ENCODE measurements at regions not wholly inside any gene's neighbourhood (a gene's known extent, or its start where the extent isn't known, plus 50 kb on each side); places are given as distances from the start of the nearest gene placed in this dataset.

- TF ChIP-seq PKNOX1 (IDR thresholded peaks at IDR 0.05) (no peak), SIX5 (IDR thresholded peaks at IDR 0.05; ENCODE audit: low read depth, low read length, severe bottlenecking) (no peak), DPF2 (IDR thresholded peaks at IDR 0.05) (no peak), MYB (IDR thresholded peaks at IDR 0.05; ENCODE audit: borderline replicate concordance, low read depth, low read length) (no peak), IRF5 (IDR thresholded peaks at IDR 0.05; ENCODE audit: borderline replicate concordance) (no peak)
Observed at GRCh38 chr1:243931957-243932356, 81.9 kb upstream of the AKT3 start (continued).

- no peaks in the 10 kb centered on the region for H4K20me1 ChIP-seq (ENCODE audit: control insufficient read depth, insufficient read depth)
- no peaks in the 10 kb centered on the region for H3K4me1 ChIP-seq (ENCODE audit: control insufficient read depth, insufficient read depth, low read length)
- H3K4me3 ChIP-seq: no peak overlapping the region
- no peak for ATAC-seq
- BruUV-seq (replicated peaks): no TSS peak
- DNase-seq (ENCODE audit: low read depth, low spot score): no peak
- FAIRE-seq: no peak
- H3K4me2 ChIP-seq (ENCODE audit: control insufficient read depth, insufficient read depth): no peak overlapping the region
- no peaks in the 10 kb centered on the region for H3K36me3 ChIP-seq (ENCODE audit: control insufficient read depth in 2 of 2, insufficient read depth in 2 of 2, low read length in 1 of 2)
- H3K9me3 ChIP-seq (replicated peaks; ENCODE audit: control insufficient read depth, insufficient read depth, low read length): no peaks in the 10 kb centered on the region; the same call in 2 of the 3 replicates
- POLR2A ChIA-PET: no interaction called here
- 54% methylated on average over 23 of the region's 24 CpGs for WGBS (ENCODE audit: insufficient coverage, insufficient replicate concordance, low lambda C conversion rate, missing lambda C conversion rate)
- no peaks in the 10 kb centered on the region for H3K79me2 ChIP-seq (ENCODE audit: control insufficient read depth, insufficient read depth, low read length)
- CTCF ChIA-PET: interaction anchor here (1.1 kb wide), 1 partner anchor 31 kb away, joined by 3 read pairs; no protein-coding TSS in a partner anchor
- intact Hi-C loops (cut with micrococcal nuclease; ENCODE audit: unreplicated experiment) (no loop called here), in situ Hi-C loops (cut with MboI) (no loop called here)
- SMC1A ChIA-PET (ENCODE audit: uncharacterized antibody, unreplicated experiment): no interaction called here
- H3K9ac ChIP-seq (ENCODE audit: control insufficient read depth, insufficient read depth, low read length): no peak overlapping the region
- RAD21 ChIA-PET (ENCODE audit: unreplicated experiment): no interaction called here
- H3K27me3 ChIP-seq (replicated peaks in 1 of 2; ENCODE audit: control insufficient read depth in 2 of 2, insufficient read depth in 2 of 2, low read length in 1 of 2): 0 out of 4 replicates have a peak, but pooled peaks cover 0 to 1% of the 10 kb centered on the region in 2 experiments
- no peak overlapping the region for H2AFZ ChIP-seq (ENCODE audit: control insufficient read depth, low read depth, low read length)
- no peak overlapping the region for H3K27ac ChIP-seq (ENCODE audit: control insufficient read depth, insufficient read depth)
- TF ChIP-seq TCF3 (IDR thresholded peaks at IDR 0.05; ENCODE audit: borderline replicate concordance, insufficient read depth, low read depth, low read length) (no peak), ZNF274 (IDR thresholded peaks at IDR 0.05; ENCODE audit: insufficient read depth, insufficient read length) (no peak), EZH2 (IDR thresholded peaks at IDR 0.05; ENCODE audit: borderline replicate concordance, control insufficient read depth, low read depth, low read length) (no peak), PAX5 (IDR thresholded peaks at IDR 0.05; ENCODE audit: borderline replicate concordance, low read depth, low read length) (no peak), ASH2L (IDR thresholded peaks at IDR 0.05; ENCODE audit: borderline replicate concordance, low read depth) (no peak), PRDM15 (CRISPR knock-in tag; IDR thresholded peaks at IDR 0.05) (no peak), CEBPB (IDR thresholded peaks at IDR 0.05; ENCODE audit: borderline replicate concordance in 1 of 2, low read depth in 2 of 2, low read length in 2 of 2) (no peak), PML (IDR thresholded peaks at IDR 0.05; ENCODE audit: low read length) (no peak), SREBF2 (IDR thresholded peaks at IDR 0.05; ENCODE audit: low read length) (no peak), SUZ12 (IDR thresholded peaks at IDR 0.05; ENCODE audit: unreplicated experiment) (no peak), ZNF207 (IDR thresholded peaks at IDR 0.05; ENCODE audit: borderline replicate concordance) (no peak)
Observed at GRCh38 chr1:243930822-243931671, 81.0 kb upstream of the AKT3 start.
